OCI-LY3 (cell line): ENCODE measurements at regions not wholly inside any gene's neighbourhood (a gene's known extent, or its start where the extent isn't known, plus 50 kb on each side); places are given as distances from the start of the nearest gene placed in this dataset.

Experiments
- EZH2phosphoT487 ChIP-seq: fragments of 200-600 bp; shearing (Covaris generic); IDR thresholded peaks from 2 replicates; pipeline ENCODE4 v1.6.1; 2018; ENCODE audit warnings: antibody characterized with exemption, mixed run types, low read depth
- TF ChIP-seq, protein P1 (sequence below): fragments of 200-600, 300-600 bp; sonication (generic); IDR thresholded peaks from 2 replicates; pipeline ENCODE4 v1.5.1; 2014; ENCODE audit warnings: antibody characterized with exemption, low read length, low read depth

DNA sequence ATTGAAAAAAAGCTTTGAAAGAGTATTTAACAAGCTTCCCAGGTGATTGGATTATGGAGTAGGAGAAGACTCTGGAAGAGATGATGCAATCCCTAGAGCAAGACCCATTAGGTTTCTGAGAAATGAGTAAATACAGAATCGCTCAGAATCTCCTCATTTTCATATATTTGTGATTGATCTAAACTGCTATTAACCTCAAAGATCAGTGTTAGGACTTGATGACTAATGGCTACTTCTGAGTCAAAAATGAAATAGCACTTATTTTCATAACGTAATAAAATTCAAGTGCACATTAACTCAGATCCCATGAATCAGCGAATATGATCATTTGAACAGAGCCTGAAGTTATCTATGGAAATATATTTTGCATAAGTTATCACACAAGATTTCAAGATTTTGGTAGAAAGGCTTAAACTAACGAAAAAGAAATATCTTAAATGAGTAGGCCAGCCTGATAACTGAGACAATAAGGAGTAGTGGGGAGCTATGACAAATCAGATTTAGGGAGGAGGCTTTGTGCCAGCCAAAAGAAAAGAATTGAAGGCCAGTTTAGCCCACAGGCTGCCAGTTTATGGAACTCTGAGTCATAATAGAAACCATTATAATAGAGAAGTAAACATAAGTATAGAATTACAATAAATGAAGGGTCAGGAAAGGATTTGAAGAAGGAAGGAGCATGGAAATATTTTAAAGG, 106.7 kb upstream of the OSMR start:
- TF ChIP-seq, protein P1, sequence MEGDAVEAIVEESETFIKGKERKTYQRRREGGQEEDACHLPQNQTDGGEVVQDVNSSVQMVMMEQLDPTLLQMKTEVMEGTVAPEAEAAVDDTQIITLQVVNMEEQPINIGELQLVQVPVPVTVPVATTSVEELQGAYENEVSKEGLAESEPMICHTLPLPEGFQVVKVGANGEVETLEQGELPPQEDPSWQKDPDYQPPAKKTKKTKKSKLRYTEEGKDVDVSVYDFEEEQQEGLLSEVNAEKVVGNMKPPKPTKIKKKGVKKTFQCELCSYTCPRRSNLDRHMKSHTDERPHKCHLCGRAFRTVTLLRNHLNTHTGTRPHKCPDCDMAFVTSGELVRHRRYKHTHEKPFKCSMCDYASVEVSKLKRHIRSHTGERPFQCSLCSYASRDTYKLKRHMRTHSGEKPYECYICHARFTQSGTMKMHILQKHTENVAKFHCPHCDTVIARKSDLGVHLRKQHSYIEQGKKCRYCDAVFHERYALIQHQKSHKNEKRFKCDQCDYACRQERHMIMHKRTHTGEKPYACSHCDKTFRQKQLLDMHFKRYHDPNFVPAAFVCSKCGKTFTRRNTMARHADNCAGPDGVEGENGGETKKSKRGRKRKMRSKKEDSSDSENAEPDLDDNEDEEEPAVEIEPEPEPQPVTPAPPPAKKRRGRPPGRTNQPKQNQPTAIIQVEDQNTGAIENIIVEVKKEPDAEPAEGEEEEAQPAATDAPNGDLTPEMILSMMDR = no peak
- TF ChIP-seq EZH2phosphoT487 = no peak
